Skeletal muscle satellite cell (primary cell): ENCODE measurements at regions not wholly inside any gene's neighbourhood (a gene's known extent, or its start where the extent isn't known, plus 50 kb on each side); places are given as distances from the start of the nearest gene placed in this dataset.

Source experiments
- H3K27me3 ChIP-seq: 2 replicates; pipeline ENCODE4 v1.7.0; 2013; ENCODE audit warnings: low read length; ENCODE audit not compliant: control insufficient read depth, insufficient read depth
- H3K36me3 ChIP-seq: 2 replicates; pipeline ENCODE4 v1.7.0; 2013; ENCODE audit warnings: mild to moderate bottlenecking, control low read depth, low read length; ENCODE audit not compliant: insufficient read depth
- H3K4me1 ChIP-seq: 2 replicates; pipeline ENCODE4 v1.7.0; 2013; ENCODE audit warnings: low read length; ENCODE audit not compliant: control insufficient read depth, insufficient read depth
- H3K4me2 ChIP-seq: 2 replicates; pipeline ENCODE4 v1.7.0; 2013; ENCODE audit warnings: mild to moderate bottlenecking, low read length
- H3K4me3 ChIP-seq: 2 replicates; pipeline ENCODE4 v1.7.0; 2013; ENCODE audit warnings: low read length
- H3K9ac ChIP-seq: 2 replicates; pipeline ENCODE4 v1.7.0; 2013; ENCODE audit warnings: mild to moderate bottlenecking, low read depth, low read length, moderate library complexity
- H3K9me3 ChIP-seq: replicated peaks from 2 replicates; pipeline ENCODE4 v1.7.0; 2013; ENCODE audit warnings: mild to moderate bottlenecking, control low read depth, low read length

GRCh38 chr15:62752657-62753517, 289.7 kb upstream of the TPM1 start:
- H3K4me3 ChIP-seq: no peak overlapping the region
- H3K4me1 ChIP-seq: peaks cover 36% of the 10 kb centered on the region
- peak overlapping the region; percentile 17 for H3K4me2 ChIP-seq
- no peaks in the 10 kb centered on the region for H3K9me3 ChIP-seq
- no peaks in the 10 kb centered on the region for H3K36me3 ChIP-seq
- no peaks in the 10 kb centered on the region for H3K27me3 ChIP-seq
- H3K9ac ChIP-seq: peak overlapping the region; percentile 27

- Histone ChIP-seq H3K27me3 (no peaks in the 10 kb centered on the region), H3K4me1 (peaks cover 43% of the 10 kb centered on the region), H3K36me3 (no peaks in the 10 kb centered on the region), H3K4me3 (no peak overlapping the region), H3K4me2 (peak overlapping the region; percentile 17), H3K9ac (peak overlapping the region; percentile 11), H3K9me3 (no peaks in the 10 kb centered on the region)
Measured at GRCh38 chr15:62753518-62754221, 288.9 kb upstream of the TPM1 start.

- Histone ChIP-seq H3K27me3 (no peaks in the 10 kb centered on the region), H3K36me3 (peaks cover under 1% of the 10 kb centered on the region), H3K9ac (no peak overlapping the region), H3K9me3 (no peaks in the 10 kb centered on the region), H3K4me3 (no peak overlapping the region), H3K4me1 (peaks cover 46% of the 10 kb centered on the region), H3K4me2 (no peak overlapping the region)
Measured at GRCh38 chr15:62756326-62756994, 286.1 kb upstream of the TPM1 start.

GRCh38 chr15:62756995-62757360, 285.6 kb upstream of the TPM1 start:
- Histone ChIP-seq H3K4me1 (peaks cover 45% of the 10 kb centered on the region), H3K27me3 (no peaks in the 10 kb centered on the region), H3K9ac (peak overlapping the region; percentile 66), H3K4me3 (no peak overlapping the region), H3K4me2 (no peak overlapping the region), H3K9me3 (no peaks in the 10 kb centered on the region), H3K36me3 (peaks cover 6% of the 10 kb centered on the region)

- H3K36me3 ChIP-seq: peaks cover 8% of the 10 kb centered on the region
- H3K4me2 ChIP-seq: peak overlapping the region; percentile 63
- H3K9ac ChIP-seq: peak overlapping the region; percentile 66
- H3K4me1 ChIP-seq: peaks cover 40% of the 10 kb centered on the region
- H3K27me3 ChIP-seq: no peaks in the 10 kb centered on the region
- no peak overlapping the region for H3K4me3 ChIP-seq
- no peaks in the 10 kb centered on the region for H3K9me3 ChIP-seq
Measured at GRCh38 chr15:62757535-62757934, 285.0 kb upstream of the TPM1 start.

GRCh38 chr15:62758126-62758951, 284.2 kb upstream of the TPM1 start:
- no peaks in the 10 kb centered on the region for H3K9me3 ChIP-seq
- H3K4me1 ChIP-seq: peaks cover 32% of the 10 kb centered on the region
- no peaks in the 10 kb centered on the region for H3K27me3 ChIP-seq
- H3K36me3 ChIP-seq: peaks cover 10% of the 10 kb centered on the region
- H3K9ac ChIP-seq: peak overlapping the region; percentile 71
- H3K4me3 ChIP-seq: peak overlapping the region; percentile 15
- peak overlapping the region; percentile 63 for H3K4me2 ChIP-seq

- no peaks in the 10 kb centered on the region for H3K27me3 ChIP-seq
- H3K4me2 ChIP-seq: peak overlapping the region; percentile 63
- peaks cover 14% of the 10 kb centered on the region for H3K36me3 ChIP-seq
- H3K4me3 ChIP-seq: peak overlapping the region; percentile 15
- H3K4me1 ChIP-seq: peaks cover 27% of the 10 kb centered on the region
- peak overlapping the region; percentile 71 for H3K9ac ChIP-seq
- no peaks in the 10 kb centered on the region for H3K9me3 ChIP-seq
Measured at GRCh38 chr15:62758952-62759349, 283.6 kb upstream of the TPM1 start.

GRCh38 chr15:62760538-62760937, 282.0 kb upstream of the TPM1 start:
- peaks cover 27% of the 10 kb centered on the region for H3K4me1 ChIP-seq
- no peak overlapping the region for H3K4me2 ChIP-seq
- H3K27me3 ChIP-seq: no peaks in the 10 kb centered on the region
- no peak overlapping the region for H3K4me3 ChIP-seq
- H3K9me3 ChIP-seq: no peaks in the 10 kb centered on the region
- no peak overlapping the region for H3K9ac ChIP-seq
- peaks cover 14% of the 10 kb centered on the region for H3K36me3 ChIP-seq

GRCh38 chr15:62765916-62766315, 276.6 kb upstream of the TPM1 start:
- H3K4me2 ChIP-seq: no peak overlapping the region
- no peak overlapping the region for H3K4me3 ChIP-seq
- no peaks in the 10 kb centered on the region for H3K9me3 ChIP-seq
- H3K36me3 ChIP-seq: peaks cover 21% of the 10 kb centered on the region
- H3K9ac ChIP-seq: no peak overlapping the region
- H3K4me1 ChIP-seq: peaks cover 20% of the 10 kb centered on the region
- H3K27me3 ChIP-seq: no peaks in the 10 kb centered on the region

- Histone ChIP-seq H3K36me3 (peaks cover 19% of the 10 kb centered on the region), H3K4me1 (peaks cover 26% of the 10 kb centered on the region), H3K4me2 (no peak overlapping the region), H3K4me3 (no peak overlapping the region), H3K9ac (no peak overlapping the region), H3K9me3 (no peaks in the 10 kb centered on the region), H3K27me3 (no peaks in the 10 kb centered on the region)
Measured at GRCh38 chr15:62766599-62766998, 275.9 kb upstream of the TPM1 start.

GRCh38 chr15:62769604-62770003, 272.9 kb upstream of the TPM1 start:
- H3K4me1 ChIP-seq: peaks cover 26% of the 10 kb centered on the region
- peaks cover 12% of the 10 kb centered on the region for H3K36me3 ChIP-seq
- H3K9ac ChIP-seq: no peak overlapping the region
- no peaks in the 10 kb centered on the region for H3K27me3 ChIP-seq
- H3K4me2 ChIP-seq: no peak overlapping the region
- no peak overlapping the region for H3K4me3 ChIP-seq
- H3K9me3 ChIP-seq: no peaks in the 10 kb centered on the region
